Activated effector memory CD4-positive, alpha-beta T cell treated with anti-CD3 and anti-CD28 coated beads, Interleukin-2, amount 50 U/mL, for 16 hours (primary cell): ENCODE measurements at regions not wholly inside any gene's neighbourhood (a gene's known extent, or its start where the extent isn't known, plus 50 kb on each side); places are given as distances from the start of the nearest gene placed in this dataset.
"Not testable (repeated sequence)": the region's sequence is repeated elsewhere in the genome, so short reads cannot be mapped to it uniquely, and the experiment has no call there.

Experiments
- DNase-seq: peaks from one replicate; pipeline ENCODE4 v3.0.0-alpha.2; 2020

DNA sequence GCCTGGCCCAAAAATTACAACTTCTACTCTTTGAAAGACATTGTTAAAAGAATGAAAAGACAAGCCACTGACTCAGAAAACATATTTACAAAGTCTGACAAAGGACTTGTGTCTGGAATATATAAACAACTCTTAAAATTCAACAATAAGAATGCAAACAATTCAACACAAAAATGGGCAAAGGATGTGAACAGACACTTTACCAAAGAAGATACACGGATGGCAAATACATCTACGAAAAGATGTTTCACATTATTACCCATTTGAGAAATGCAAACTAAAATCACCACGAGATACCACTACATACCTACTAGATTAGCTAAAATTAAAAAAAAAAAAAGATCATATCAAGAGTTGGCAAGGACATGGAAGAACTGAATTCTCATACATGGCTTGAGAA is 80.8 kb upstream of the METRNL start:
- DNase-seq = no peak

DNA sequence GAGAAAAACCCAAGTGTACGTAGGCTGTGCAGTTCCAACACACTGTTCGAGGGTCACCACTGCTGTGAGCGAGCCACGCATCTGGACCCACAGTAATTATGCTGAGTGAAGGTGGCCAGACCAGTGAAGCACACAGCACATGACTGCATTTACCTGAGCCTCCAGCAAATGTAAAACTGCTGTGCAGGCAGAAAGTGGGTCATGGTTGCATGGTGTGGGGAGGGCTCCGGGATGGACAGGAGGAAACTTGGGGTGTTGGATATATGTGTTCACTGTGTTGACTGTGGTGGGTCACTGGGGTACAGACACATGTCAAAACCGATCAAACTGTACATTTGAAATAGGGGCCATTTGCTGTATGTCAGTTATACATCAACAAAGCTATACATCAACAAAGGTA is 78.7 kb upstream of the METRNL start:
- DNase-seq = no peak

DNA sequence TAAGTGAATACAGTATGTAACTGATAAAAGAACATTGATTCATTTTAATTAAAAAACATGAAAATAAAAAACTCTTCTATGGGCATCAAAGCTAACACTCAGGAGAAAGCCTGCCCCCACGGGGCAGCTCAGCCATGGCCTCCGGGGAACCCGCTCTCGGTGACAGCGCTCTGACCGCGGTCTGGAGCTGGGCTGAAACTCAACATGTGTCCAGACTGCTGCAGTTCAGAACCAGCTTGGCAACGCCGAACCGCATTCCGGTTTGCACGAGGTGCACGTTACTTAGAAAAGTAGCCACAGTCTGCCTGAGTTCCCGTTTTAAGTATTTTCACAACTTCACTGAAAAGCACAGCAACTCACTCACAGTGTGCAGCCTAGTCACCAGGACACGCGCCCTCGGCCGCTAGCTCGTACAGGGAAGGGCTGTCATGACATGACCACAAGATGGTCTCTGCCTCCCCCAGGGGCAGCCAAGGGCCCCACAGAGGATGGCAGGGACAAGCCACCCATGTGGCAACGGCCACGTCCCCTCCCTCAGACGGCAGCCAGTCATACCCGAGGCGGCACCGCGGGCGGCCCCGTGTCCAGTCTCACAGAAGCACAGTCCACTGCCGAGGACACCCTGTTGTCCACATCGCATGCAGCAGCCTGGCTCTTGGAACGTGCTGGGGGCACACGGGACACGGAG is 77.1 kb upstream of the METRNL start:
- DNase-seq = no peak

- DNase-seq = no peak
Observed at GRCh38 chr17:83004791-83005380, 74.5 kb upstream of the METRNL start.

GRCh38 chr17:83005639-83006038 is 73.8 kb upstream of the METRNL start:
- no peak for DNase-seq

DNA sequence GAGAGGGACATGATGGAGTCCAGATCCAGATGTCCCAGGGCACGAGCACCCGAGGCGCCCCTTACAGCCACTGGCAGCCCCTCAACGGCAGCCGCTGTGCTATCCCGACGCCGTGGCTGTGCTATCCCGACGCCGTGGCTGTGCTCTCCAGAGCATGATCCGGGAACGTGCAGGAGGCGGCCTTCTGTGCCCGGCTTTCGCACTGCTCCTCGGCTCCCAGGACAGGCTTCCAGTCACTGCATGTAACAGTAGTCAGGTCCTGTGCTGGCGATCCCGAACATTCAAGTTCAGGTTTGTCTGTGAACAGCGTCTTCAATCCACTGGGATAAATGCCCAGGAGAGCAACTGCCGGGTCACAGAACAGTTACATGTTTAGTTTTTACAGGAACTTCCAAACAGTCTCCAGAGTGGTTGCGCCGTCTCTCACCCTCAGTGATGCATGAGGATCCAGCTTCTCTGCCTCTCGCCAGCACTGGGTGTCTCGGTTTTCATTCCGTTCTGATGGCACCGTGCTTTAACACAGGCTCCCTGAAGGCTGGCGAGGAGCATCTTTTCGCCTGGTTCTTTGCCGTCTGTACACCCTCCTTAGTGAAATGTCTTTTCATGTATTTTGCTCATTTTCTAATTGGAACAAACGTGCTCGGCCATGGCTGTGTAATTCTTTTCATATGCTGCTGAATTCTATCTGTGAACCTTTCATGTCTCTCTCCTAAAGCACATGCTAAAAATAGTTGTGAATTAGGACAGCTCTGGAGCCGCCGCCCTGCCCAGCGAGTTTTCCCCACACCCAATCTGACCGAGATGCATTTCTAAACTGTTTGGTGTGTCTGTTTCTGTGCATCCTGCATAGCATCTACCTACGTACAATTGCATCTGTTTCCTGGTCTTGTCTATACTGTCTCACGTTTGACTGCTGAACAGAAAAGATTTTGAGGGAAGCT is 72.6 kb upstream of the METRNL start:
- no peak for DNase-seq

GRCh38 chr17:83007504-83008185 is 71.8 kb upstream of the METRNL start:
- no peak for DNase-seq

- no peak for DNase-seq
Observed at GRCh38 chr17:83008186-83008510, 71.3 kb upstream of the METRNL start.

DNA sequence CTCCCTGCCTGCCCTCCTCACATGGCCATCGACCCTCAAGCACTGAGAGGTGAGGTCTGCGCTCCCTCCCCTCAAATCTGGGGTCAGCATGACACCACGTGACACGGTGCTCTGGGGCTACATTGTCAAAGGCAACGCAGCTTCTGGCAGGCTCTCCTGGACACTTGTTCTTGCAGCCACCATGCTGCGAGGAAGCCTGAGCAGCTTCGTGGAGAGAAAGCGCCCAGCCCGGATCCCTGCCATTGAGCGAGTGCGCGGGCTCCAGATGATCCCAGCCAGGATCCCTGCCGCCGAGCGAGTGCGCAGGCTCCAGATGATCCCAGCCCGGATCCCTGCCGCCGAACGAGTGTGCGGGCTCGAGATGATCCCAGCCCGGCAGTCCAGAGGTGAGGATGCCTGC is 70.9 kb upstream of the METRNL start:
- DNase-seq = no peak

- no peak for DNase-seq
Observed at GRCh38 chr17:83009414-83010205, 69.8 kb upstream of the METRNL start.

- DNase-seq = no peak
Observed at GRCh38 chr17:83010206-83011200, 68.9 kb upstream of the METRNL start.

DNA sequence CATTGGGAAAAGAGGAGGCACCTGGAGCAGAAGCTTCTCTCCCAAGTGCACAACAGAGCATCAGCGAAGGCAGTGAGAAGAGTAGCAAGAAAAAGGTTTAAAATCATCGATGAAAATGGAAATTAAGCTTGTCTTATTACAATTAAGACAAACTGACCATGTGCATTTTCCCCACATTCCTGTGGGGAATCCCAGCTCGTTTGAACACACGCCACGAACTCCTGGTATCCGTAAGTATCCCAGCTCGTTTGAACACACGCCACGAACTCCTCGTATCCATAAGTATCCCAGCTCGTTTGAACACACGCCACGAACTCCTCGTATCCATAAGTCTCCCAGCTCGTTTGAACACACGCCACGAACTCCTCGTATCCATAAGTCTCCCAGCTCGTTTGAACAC is 67.7 kb upstream of the METRNL start:
- not testable (repeated sequence) for DNase-seq

DNA sequence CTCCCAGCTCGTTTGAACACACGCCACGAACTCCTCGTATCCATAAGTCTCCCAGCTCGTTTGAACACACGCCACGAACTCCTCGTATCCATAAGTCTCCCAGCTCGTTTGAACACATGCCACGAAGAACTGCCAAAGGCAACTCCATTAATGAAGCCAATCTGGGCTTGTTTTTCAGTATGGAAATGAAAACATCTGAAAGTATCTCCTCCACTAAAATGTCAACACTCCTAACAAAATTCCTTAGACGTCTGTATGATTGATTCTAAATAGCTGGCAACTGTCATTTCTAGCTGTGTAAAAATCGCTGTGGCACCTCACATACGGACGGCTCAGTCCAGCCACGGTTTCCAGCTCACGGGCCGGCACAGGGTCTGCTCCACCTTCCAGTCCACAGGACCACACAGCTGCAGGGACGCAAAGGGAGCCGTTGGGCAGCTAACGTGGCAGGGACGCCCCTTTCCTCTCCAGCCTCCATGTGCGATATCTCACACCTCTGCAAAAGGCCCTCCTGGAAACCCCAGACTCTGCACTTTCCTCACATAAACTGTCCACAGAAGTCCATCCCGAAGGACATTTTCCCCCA is 67.1 kb upstream of the METRNL start:
- DNase-seq = no peak

DNA sequence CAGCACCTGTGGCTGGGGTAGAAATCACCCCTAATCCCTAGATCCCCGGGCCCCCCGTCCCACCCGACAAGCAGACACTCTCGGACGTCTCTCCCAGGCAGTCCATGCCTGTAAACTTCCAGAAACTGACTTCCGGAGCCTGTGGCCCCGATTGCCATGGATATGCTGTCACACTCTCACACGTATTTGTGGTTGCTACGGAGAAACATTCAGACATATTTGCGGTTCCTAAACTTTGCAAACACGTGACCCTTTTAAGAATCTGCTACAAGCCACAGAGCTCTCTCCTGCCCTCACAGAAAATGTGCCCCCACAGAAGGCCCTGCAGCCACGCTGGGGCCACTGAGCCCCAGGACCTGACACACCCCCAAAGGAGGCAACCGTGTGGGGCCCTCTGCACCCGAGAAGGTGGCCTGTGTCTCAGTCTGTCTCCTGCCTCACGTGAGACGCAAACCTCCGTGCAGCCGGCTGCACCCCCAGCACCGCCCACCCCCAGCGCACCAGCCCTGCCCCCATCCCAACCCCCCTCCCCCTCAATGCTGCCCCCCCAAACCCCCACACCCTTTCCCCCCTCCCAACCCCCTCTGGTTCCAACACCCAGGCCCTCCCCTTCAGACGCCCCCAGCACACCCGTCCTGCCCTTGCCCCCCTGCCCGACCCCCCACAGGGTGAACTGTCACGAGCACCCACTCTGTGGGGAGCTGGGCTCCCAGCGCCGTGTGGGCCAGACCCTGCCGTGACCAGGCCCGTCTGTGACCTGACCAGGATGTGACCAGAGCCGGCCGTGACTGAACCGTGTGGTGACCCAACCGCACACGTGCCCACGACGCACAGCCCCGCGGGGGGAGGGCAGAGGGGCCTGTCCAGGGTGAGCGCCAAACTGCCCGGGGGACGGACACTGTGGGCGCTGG is 66.3 kb upstream of the METRNL start:
- DNase-seq = no peak

DNA sequence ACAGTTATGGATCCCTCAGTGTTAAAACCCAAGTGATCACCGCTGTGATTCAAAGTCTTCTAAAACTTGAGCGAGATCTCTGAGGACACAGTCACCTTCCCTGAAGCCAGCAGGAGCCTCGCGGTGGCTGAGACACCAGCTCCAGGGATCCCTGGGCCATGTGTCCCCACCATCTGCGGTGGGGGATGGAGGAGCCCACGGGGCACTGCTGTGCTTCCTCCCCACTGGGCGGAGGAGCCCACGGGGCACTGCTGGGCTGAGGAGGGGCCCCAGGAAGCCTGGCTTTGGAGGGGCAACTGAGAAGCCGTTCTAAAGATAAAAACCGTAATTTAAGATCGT is 65.7 kb upstream of the METRNL start:
- DNase-seq = no peak

DNA sequence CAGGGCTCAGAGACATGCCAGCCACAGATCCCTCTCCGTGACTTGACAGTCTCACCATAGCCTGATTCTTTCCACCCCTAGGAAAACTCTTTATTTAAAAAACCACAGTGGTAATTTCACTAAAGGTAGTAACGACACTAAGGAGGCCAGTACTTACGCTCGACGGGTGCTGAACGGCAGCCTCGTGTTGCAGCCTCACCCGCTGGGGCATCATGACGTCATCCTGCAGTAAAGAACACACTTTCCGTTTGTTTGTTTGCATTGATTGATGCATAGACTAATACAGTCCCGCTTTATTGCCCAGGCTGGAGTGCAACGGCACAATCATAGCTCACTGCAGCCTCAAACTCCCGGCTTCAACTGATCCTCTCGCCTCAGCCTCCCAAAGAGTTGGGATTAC is 65.1 kb upstream of the METRNL start:
- no peak for DNase-seq

DNA sequence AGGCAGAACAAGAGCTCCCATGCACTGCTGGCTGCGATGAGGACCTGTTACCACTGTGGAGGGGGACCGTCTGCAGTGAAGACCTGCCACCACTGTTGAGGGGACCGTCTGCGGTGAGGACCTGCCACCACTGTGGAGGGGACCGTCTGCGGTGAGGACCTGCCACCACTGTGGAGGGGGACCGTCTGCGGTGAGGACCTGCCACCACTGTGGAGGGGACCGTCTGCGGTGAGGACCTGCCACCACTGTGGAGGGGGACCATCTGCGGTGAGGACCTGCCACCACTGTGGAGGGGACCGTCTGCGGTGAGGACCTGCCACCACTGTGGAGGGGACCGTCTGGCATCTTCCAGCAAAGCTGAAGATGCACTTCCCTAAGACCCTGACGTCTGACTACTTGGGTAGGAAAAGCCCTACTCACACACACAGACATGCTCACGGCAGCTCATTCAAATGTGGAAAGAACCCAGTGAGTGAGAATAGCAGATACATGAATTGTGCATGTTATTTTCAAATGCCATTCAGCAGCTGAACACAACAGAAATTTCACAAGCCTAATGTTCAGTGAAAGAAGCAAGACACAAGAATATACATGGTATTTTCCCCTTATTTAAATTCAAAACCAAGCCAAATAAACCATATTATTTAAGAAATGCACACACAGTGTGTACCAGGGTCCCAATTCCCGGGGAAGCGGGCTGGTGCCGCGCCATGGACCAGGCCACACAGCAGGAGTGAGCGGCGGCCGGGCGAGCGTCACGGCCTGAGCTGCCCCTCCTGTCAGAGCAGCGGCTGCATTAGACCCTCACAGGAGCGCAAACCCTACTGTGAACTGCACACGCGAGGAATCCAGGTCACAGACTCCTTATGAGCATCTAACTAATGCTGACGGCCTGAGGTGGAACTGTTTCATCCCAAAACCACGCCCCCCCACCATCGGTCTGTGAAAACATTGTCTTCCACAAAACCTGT is 64.2 kb upstream of the METRNL start:
- DNase-seq = no peak

DNA sequence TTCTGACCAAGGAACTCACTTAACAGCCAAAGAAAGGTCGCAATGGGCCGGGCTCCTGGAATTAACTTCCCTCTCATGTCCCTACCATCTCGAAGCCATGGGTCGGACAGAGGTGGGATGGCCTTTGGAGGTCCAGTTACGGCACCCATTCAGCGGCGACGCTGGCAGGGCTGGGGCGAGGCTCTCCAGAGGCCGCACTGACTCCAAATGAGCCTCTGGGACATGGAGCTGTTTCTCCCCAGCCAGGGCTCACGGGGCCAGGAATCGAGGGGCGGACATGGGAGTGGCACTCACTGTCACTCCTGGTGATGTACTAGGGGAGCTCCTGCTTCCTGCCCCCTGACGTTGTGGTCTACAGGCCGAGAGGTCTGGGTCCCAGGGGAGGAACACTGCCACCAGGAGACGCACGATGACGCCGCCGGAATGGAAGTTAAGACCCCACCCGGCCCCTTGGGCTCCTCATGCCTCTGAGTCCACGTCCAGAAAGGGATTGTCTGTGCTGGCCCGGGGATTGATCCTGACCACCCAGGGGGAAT is 60.7 kb upstream of the METRNL start:
- DNase-seq = no peak
